ENCODE measurements at regions not wholly inside any gene's neighbourhood (a gene's known extent, or its start where the extent isn't known, plus 50 kb on each side); places are given as distances from the start of the nearest gene placed in this dataset.
"Not testable (repeated sequence)": the region's sequence is repeated elsewhere in the genome, so short reads cannot be mapped to it uniquely, and the experiment has no call there.

DNA sequence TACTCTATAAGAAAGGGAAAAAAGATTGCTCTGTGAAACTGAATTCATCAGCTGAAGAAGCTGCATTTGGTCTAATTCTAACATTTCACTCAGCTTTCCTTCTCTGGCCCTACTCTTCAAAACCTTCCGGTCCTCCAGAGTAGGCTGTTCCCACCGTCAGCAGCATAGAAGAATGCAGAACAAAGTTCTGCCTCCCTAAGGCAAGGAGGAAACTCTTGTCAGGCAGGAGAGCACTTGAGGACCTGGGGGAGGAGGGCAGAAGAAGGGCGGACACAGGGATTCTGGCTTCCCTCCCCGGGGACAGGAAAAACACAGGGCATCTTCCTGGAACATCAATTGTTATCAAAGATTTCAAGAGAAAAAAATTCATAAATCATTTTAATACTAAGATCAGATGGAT, 69.2 kb upstream of the SHB start:
- no peaks in the 10 kb centered on the region for H3K36me3 Mint-ChIP-seq
- H3K27ac Mint-ChIP-seq: no peak overlapping the region
- no peak for DNase-seq
- peaks cover 54 to 55% of the 10 kb centered on the region in 2 donors for H3K27me3 Mint-ChIP-seq
- no peak overlapping the region for H3K4me3 Mint-ChIP-seq
- H3K9me3 Mint-ChIP-seq: no peaks in the 10 kb centered on the region
- peaks cover 0 to 1% of the 10 kb centered on the region in 2 donors for H3K4me1 Mint-ChIP-seq
- no peak for ATAC-seq (replicated peaks)

DNA sequence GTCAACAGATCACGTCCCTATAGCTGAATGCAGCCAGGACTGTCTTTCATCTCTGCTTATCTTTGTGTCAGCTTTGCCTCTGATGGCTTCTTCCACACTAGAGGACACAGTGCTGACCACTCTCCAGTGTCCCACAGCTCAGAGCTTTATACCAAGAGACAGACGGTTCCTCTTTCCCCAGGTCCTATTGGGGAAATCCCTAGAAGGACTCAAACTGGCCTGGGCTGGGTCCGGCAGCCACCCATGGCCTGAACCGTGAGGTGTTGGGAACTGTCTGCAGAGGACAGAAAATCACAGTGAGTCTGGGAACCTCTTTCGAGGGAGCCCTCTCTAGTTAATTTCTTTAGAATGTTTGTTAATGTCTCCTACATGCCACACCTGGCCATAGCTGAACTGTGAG, 68.3 kb upstream of the SHB start:
- H3K36me3 Mint-ChIP-seq: no peaks in the 10 kb centered on the region
- peaks cover 54 to 57% of the 10 kb centered on the region in 2 donors for H3K27me3 Mint-ChIP-seq
- ATAC-seq (replicated peaks) (no peak), DNase-seq (no peak)
- H3K4me1 Mint-ChIP-seq: peaks cover 0 to 1% of the 10 kb centered on the region in 2 donors
- no peaks in the 10 kb centered on the region for H3K9me3 Mint-ChIP-seq
- H3K27ac Mint-ChIP-seq: no peak overlapping the region
- H3K4me3 Mint-ChIP-seq: no peak overlapping the region

DNA sequence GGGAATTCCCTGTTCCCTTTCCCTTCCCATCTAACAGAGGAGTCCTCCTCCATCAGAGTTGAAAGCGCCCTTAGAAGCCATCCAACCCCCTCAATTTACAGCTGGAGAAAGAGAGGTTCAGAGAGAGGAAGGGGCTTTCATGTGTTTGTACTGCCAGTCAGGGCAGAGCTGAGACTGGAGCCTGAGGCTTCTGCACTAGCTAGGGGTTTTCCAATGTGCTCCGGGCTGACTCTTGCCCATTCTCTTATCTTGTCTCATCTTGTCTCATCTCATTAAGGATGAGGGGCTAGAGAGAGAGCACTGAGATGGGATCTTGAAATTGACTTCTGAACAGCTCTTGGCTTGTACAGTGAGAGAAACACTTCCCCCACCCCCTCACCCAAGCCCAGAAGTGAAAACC, 67.4 kb upstream of the SHB start:
- no peak for ATAC-seq (replicated peaks)
- Mint-ChIP-seq H3K9me3 (no peaks in the 10 kb centered on the region), H3K27ac (no peak overlapping the region), H3K27me3 (peaks cover 47 to 49% of the 10 kb centered on the region in 2 donors), H3K4me1 (peaks cover 0 to 1% of the 10 kb centered on the region in 2 donors), H3K36me3 (no peaks in the 10 kb centered on the region), H3K4me3 (no peak overlapping the region)
- DNase-seq: no peak

DNA sequence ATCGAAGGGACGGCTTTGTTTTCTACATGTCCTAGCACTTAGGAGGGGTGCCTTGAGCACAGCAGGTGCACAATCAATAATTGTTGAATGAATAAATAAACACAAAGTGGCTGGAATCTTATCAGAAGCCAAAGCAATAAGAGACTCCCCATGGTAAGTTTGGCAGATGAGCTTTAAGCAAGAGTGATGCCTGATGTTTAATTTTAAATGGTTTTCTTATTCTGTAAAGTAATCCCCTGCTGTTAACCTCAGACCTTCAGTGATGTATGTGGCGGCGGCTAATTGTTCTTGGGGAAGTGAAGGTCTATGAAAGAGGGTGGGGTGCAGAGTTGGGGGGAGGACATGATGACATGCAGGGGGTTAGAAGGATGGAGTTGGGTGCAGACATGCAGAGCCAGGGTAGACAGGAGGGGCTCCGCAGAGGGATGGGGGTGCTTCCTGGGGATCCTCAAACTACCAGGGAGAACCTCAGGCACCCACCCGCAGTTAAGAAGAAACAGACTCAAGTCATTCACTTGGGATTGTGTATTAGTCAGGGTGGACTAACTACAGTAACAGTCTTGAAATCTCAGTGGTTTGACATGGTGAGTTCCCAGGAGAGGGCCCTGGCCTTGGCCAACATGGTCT, 65.7 kb upstream of the SHB start:
- Mint-ChIP-seq H3K4me3 (no peak overlapping the region), H3K36me3 (no peaks in the 10 kb centered on the region), H3K27me3 (peaks cover 30 to 32% of the 10 kb centered on the region in 2 donors), H3K9me3 (no peaks in the 10 kb centered on the region), H3K4me1 (peaks cover 0 to 1% of the 10 kb centered on the region in 2 donors), H3K27ac (no peak overlapping the region)
- ATAC-seq (replicated peaks) (no peak), DNase-seq (no peak)

DNA sequence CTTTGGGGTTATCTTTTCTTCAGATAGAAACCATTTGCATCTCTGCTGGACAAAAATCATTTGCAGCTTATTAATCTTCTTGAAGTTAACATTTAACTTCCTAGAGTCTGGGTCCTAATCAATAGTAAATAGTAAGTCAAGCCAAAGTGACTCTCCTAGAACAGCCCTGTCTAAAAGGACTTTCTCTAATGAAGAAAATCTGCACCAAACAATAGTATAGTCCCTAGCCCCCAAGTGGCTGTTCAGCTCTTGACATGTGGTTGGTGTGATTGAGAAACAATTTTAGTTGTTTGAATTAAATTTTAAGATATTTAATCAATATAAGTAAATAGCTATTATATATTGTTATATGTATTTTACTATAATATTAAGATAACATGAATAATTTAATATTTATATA, 64.6 kb upstream of the SHB start:
- peaks cover 0 to 1% of the 10 kb centered on the region in 2 donors for H3K4me1 Mint-ChIP-seq
- DNase-seq (no peak), ATAC-seq (replicated peaks) (no peak)
- peaks cover 27 to 30% of the 10 kb centered on the region in 2 donors for H3K27me3 Mint-ChIP-seq
- H3K4me3 Mint-ChIP-seq: no peak overlapping the region
- H3K27ac Mint-ChIP-seq: no peak overlapping the region
- H3K36me3 Mint-ChIP-seq: no peaks in the 10 kb centered on the region
- H3K9me3 Mint-ChIP-seq: no peaks in the 10 kb centered on the region

DNA sequence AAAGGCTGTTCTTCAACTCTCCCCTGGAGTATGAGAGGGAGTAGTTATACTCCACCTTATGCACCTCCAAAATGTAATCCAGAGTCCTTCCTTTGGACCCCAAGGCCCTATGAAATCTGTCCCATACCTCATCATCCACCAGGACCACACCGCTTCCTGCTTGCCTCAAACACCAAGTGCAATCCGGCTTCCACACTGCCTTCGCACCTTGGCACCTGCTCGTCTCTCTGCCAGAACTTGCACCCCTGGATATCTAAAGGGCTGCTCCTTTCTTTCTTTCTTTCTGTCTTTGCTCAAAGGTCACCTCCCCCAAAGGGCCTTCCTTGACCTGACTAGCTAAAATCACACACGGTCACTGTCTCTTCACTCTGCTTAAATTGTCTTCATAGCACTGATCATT, 63.9 kb upstream of the SHB start:
- Mint-ChIP-seq H3K36me3 (no peaks in the 10 kb centered on the region), H3K4me3 (no peak overlapping the region), H3K27ac (no peak overlapping the region), H3K27me3 (peaks cover 22 to 24% of the 10 kb centered on the region in 2 donors), H3K4me1 (peaks cover 0 to 1% of the 10 kb centered on the region in 2 donors), H3K9me3 (no peaks in the 10 kb centered on the region)
- DNase-seq (no peak), ATAC-seq (replicated peaks) (no peak)

DNA sequence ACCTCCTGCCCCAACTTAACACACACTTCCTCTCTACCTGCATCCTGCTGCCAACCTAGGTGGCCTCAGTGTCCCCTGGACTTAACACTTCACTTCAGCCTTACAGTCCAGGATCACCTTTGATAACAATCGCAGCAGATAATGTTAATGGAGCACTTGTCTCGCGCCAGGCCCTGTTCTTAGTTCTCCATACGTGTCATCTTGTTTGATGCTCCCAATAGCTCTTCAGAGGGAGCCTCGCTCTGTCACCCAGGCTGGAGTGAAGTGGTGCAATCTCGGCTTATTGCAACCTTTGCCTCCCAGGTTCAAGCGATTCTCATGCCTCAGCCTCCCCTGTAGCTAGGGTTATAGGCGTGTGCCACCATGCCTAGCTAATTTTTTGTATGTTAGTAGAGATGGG, 62.7 kb upstream of the SHB start:
- no peaks in the 10 kb centered on the region for H3K4me1 Mint-ChIP-seq
- no peak for ATAC-seq (replicated peaks)

DNA sequence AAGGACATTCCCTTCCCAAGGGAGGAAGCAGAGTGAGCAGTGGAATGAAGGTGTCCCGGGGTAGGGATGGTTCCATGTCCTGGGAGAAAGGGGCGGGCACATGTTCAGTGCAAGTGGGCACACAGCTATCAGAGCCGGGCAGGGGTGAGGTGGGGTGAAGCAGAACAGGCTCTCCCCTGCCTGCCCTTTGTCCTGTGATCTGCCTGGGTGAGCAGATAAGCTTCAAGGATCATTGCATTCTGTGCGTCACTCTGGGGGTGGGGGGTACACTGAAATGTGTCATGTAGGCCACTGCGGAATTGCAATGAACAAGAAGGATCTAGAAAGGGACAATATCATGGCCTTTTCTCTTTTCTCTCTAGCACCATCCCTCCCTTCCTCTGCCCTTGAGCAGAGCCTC, 61.7 kb upstream of the SHB start:
- DNase-seq (no peak), ATAC-seq (replicated peaks) (peak; percentile 42 to 43)
- H3K36me3 Mint-ChIP-seq: no peaks in the 10 kb centered on the region
- no peak overlapping the region for H3K27ac Mint-ChIP-seq
- H3K27me3 Mint-ChIP-seq: peaks cover 23 to 31% of the 10 kb centered on the region in 2 donors
- H3K4me1 Mint-ChIP-seq: no peaks in the 10 kb centered on the region
- no peak overlapping the region for H3K4me3 Mint-ChIP-seq
- H3K9me3 Mint-ChIP-seq: no peaks in the 10 kb centered on the region

More for the DNA sequence above, 62.7 kb upstream of the SHB start:
- no peak for DNase-seq
- H3K27ac Mint-ChIP-seq: no peak overlapping the region
- H3K27me3 Mint-ChIP-seq: peaks cover 20 to 23% of the 10 kb centered on the region in 2 donors
- H3K36me3 Mint-ChIP-seq: no peaks in the 10 kb centered on the region
- H3K4me3 Mint-ChIP-seq: no peak overlapping the region
- H3K9me3 Mint-ChIP-seq: no peaks in the 10 kb centered on the region

DNA sequence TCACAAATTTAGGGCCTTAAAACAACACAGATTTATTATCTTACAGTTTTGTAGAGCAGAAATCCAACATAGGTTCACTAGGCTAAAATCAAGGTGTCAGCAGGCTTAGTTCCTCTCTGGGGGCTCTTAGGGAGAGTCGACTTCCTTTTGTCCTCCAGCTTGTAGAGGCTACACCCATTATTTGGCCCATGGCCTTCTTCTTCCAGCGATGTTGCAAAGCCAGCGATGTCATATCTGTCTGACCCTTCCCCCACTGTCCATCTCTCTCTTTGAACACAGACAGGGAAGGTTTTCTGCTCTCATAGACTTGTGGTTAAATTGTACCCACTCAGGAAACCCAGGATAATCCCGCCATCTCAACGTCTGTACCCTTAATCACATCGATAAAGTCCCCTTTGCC, 60.3 kb upstream of the SHB start:
- Mint-ChIP-seq H3K4me1 (no peaks in the 10 kb centered on the region), H3K9me3 (no peaks in the 10 kb centered on the region), H3K4me3 (no peak overlapping the region), H3K27ac (no peak overlapping the region), H3K36me3 (no peaks in the 10 kb centered on the region), H3K27me3 (peaks cover 20 to 28% of the 10 kb centered on the region in 2 donors)
- ATAC-seq (replicated peaks): no peak
- no peak for DNase-seq

DNA sequence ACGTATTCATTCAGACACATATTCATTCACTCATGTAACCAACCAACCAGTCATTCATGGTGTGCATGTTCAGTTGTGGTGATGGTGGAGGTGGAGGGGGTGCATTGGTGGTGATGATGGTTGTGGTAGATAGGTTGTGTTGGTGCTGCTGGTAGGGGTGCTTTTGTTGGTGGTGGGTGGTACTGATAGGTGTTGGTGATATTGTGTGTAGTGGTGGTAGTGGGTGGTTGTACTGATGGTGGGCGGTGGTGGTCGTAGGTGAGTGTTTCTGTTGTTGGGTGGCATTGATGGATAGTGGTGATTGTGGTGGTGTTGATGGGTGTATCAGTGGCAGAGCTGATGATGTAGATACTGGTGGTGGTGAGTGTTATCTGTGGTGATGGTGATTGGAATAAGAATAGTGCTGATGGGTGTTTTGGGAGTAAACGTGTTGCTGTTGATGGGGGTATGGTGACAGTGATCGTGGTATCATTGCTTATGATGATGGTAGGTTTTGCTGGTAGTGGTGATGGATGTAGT, 59.8 kb upstream of the SHB start:
- H3K27me3 Mint-ChIP-seq: peaks cover 20 to 28% of the 10 kb centered on the region in 2 donors
- no peak for DNase-seq
- no peak overlapping the region for H3K4me3 Mint-ChIP-seq
- no peaks in the 10 kb centered on the region for H3K4me1 Mint-ChIP-seq
- H3K36me3 Mint-ChIP-seq: no peaks in the 10 kb centered on the region
- no peak overlapping the region for H3K27ac Mint-ChIP-seq
- no peak for ATAC-seq (replicated peaks)
- H3K9me3 Mint-ChIP-seq: no peaks in the 10 kb centered on the region

DNA sequence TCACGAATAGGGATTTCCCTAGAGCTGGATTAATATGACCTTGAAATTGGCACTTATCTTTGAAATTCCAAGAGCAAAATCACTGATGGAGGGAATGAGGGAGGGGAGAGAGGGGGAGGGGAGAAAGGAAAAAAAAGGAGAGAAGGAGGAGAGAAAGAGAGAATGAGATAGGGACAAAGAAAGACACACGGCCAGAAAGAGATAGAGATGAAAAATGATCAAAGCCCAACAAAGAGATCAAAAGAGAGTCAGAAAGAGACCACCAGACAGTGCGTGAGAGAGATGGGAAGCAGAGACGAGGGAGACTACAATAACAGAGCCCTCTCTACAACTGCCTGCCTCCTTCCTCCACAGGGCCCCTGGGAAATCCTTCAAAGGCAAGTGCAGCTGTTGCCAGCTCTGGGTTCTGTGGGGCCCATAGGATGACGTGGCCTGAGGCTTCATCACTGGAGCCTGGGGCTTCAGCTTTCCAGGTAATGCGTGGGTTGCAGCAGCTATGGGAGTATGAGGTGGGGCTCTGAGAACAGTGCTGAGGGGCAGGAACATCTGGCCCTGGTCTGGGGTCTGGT, 58.3 kb upstream of the SHB start:
- DNase-seq (no peak), ATAC-seq (replicated peaks) (peak in 1 of 2 donors; percentile 41)
- Mint-ChIP-seq H3K36me3 (no peaks in the 10 kb centered on the region), H3K4me3 (no peak overlapping the region), H3K9me3 (no peaks in the 10 kb centered on the region), H3K27ac (no peak overlapping the region), H3K27me3 (peaks cover 14 to 24% of the 10 kb centered on the region in 2 donors), H3K4me1 (no peaks in the 10 kb centered on the region)

DNA sequence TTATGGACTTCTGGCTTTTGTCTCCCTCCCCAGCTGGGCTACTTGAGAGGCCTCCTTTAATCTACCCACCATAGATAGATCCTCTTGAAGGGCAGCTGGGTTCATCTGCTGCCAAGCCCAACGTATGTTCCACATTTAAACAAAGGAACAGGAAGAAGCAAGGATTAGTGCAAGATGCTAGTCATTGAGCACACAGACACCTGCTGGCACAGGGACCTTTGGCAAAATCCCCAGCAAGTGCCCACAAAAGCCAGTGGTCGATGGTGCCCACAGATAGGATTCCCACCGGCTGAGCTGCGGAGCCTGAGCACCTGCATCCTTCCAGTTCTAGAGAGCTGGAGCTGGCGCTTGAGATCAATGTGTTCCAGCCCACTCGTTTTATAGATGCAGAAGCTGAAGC, 57.7 kb upstream of the SHB start:
- ATAC-seq (replicated peaks) (no peak), DNase-seq (no peak)
- no peaks in the 10 kb centered on the region for H3K9me3 Mint-ChIP-seq
- no peaks in the 10 kb centered on the region for H3K36me3 Mint-ChIP-seq
- peaks cover 14 to 24% of the 10 kb centered on the region in 2 donors for H3K27me3 Mint-ChIP-seq
- H3K4me1 Mint-ChIP-seq: no peaks in the 10 kb centered on the region
- H3K27ac Mint-ChIP-seq: no peak overlapping the region
- H3K4me3 Mint-ChIP-seq: no peak overlapping the region

DNA sequence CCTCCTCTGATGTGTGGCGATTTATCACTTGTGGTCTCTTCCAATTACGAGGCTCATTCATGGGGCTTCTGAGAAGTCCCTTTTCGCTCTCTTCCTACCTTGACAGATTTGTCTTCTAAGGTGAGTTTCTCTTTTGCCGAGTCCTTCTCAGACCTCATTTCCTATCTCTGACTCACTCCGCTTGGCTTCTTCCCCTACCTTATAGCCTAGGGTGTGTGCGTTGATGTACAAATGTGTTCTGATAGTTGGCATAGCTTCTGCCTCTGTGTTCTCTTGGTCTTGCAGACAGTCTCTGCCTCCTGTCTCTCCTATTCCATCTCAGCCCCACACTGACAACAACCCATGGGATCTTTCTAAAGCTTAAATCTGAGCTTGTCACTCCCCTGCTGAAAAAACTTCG, 56.9 kb upstream of the SHB start:
- Mint-ChIP-seq H3K4me3 (no peak overlapping the region), H3K4me1 (no peaks in the 10 kb centered on the region), H3K9me3 (no peaks in the 10 kb centered on the region), H3K27me3 (peaks cover 18 to 25% of the 10 kb centered on the region in 2 donors), H3K36me3 (no peaks in the 10 kb centered on the region), H3K27ac (no peak overlapping the region)
- DNase-seq: no peak
- no peak for ATAC-seq (replicated peaks)

DNA sequence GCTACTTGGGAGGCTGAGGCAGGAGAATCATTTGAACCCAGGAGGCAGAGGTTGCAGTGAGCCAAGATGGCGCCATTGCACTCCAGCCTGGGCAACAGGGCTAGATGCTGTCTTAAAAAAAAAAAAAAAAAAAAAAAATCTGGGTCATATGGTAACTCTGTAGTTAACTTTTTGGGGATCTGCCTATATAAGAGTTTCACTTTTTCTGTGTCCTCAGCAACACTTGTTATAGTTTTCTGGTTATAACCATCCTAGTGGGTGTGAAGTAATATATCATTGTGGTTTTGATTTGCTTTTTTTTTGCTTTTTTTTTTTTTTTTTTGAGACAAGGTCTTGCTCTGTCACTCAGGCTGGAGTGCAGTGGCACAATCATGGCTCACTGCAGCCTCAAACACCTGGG, 54.3 kb upstream of the SHB start:
- H3K9me3 Mint-ChIP-seq; H3K4me1 Mint-ChIP-seq; DNase-seq; H3K36me3 Mint-ChIP-seq; H3K27ac Mint-ChIP-seq; H3K4me3 Mint-ChIP-seq; ATAC-seq (replicated peaks): not testable (repeated sequence)
- peaks cover 24 to 32% of the 10 kb centered on the region in 2 donors for H3K27me3 Mint-ChIP-seq

DNA sequence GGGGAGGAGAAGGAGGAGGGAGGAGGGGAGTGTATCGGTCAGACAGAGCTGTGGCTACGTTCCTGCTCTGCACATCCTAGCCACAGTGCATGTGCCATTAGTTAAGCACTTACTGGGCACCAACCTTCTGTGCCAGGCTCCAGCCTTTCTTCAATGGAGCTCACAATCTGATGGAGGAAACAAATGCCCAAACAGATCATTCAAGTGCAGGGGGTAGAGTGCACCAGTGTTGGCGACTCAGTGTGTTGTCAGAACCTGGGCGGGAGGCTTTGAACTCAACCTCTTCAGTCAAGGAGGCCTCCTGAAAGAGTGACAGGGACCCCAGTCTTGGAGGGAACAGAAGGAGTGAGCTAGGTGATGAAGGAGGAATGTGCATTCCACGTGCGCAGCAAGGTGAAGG, 51.9 kb upstream of the SHB start:
- H3K4me1 Mint-ChIP-seq: no peaks in the 10 kb centered on the region
- H3K4me3 Mint-ChIP-seq: no peak overlapping the region
- H3K27ac Mint-ChIP-seq: no peak overlapping the region
- peaks cover 20 to 21% of the 10 kb centered on the region in 2 donors for H3K27me3 Mint-ChIP-seq
- ATAC-seq (replicated peaks) (no peak), DNase-seq (no peak)
- H3K36me3 Mint-ChIP-seq: no peaks in the 10 kb centered on the region
- H3K9me3 Mint-ChIP-seq: no peaks in the 10 kb centered on the region

Data from stimulated activated naive B cell treated with anti-CD40 and anti-IgM and Interleukin-4, amounts not matched to agents 10 μg/mL and 1 μg/mL and 100 μg/mL, for 72 hours (primary cell).